ENCODE measurements at regions not wholly inside any gene's neighbourhood (a gene's known extent, or its start where the extent isn't known, plus 50 kb on each side); places are given as distances from the start of the nearest gene placed in this dataset.

- TF ChIP-seq EZH2 (IDR thresholded peaks at IDR 0.05; ENCODE audit: borderline replicate concordance, insufficient read depth, low read depth, low read length, poor library complexity, severe bottlenecking) (no peak), CTCF (IDR thresholded peaks at IDR 0.05) (no peak)
These were observed 97.1 kb downstream of the JCAD start for GRCh38 chr10:29962166-29962850.

All from B cell (primary cell).